ENCODE measurements at regions not wholly inside any gene's neighbourhood (a gene's known extent, or its start where the extent isn't known, plus 50 kb on each side); places are given as distances from the start of the nearest gene placed in this dataset.

DNA sequence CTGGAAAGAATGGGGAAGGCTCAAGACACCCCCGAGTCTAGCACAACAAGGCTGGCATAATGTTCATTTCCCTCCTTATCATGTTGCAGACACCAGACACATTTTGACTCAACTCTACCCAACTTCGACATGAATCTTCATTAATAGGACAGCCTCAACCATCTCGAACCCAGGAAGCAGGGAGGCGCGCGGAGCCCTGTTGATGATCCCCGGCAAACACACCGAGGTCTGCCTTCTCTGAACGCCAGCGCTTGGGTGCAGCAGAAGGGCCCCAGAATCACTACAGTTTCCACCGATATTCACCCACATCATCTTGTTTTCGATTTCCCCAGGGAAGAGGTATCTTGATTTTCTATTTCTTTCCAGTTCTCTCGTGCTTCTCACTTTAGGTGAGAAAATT, 563.6 kb downstream of the TCERG1L start (continued):
- TF ChIP-seq, protein P1, sequence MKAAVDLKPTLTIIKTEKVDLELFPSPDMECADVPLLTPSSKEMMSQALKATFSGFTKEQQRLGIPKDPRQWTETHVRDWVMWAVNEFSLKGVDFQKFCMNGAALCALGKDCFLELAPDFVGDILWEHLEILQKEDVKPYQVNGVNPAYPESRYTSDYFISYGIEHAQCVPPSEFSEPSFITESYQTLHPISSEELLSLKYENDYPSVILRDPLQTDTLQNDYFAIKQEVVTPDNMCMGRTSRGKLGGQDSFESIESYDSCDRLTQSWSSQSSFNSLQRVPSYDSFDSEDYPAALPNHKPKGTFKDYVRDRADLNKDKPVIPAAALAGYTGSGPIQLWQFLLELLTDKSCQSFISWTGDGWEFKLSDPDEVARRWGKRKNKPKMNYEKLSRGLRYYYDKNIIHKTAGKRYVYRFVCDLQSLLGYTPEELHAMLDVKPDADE (IDR thresholded peaks at IDR 0.05) = no peak
- TF ChIP-seq ZNF331 (CRISPR knock-in tag; IDR thresholded peaks at IDR 0.05; ENCODE audit: low read depth) = no peak

DNA sequence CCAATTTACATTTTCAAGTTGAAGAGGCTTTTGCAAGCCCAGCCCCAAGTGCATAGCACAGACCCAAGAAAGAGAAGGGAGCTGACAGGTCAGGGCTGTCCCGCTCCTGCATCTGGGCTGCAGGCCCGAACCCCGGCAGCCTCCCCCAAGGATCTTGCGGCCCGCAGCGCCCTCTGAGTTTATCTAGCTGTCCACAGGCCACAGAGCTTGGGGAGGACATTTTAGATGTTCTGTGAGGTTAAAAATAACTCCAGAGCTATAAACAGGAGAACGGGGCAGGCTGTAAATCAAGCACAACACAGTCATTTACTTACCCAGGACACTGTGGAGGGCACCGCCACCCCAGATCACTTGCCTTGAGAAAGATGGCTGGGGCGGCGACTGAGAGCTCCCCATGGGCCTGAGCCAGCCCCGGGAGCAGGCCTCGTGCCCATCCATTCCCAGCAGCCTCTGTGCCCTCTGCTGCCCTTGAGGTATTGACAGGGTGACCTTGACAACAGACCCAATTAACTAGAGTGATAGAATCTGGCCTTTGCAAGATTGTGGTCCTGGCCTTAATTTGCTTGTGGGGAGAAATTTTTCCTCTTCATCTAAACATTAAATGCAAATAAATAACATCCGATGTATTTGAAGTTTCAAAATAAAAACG, 563.0 kb downstream of the TCERG1L start:
- no peak for ATAC-seq
- no peaks in the 10 kb centered on the region for H3F3A ChIP-seq (replicated peaks; ENCODE audit: low read depth)
- H2AFZ ChIP-seq = no peak overlapping the region
- H3K4me3 ChIP-seq = no peak overlapping the region
- no peak for DNase-seq (ENCODE audit: low spot score)
- H3K27ac ChIP-seq (ENCODE audit: low read depth) = no peak overlapping the region
- H3K36me3 ChIP-seq (ENCODE audit: insufficient read depth) = no peaks in the 10 kb centered on the region
- Mint-ChIP-seq H3K9me3 (peaks cover 96% of the 10 kb centered on the region), H3K36me3 (ENCODE audit: low read depth) (peaks cover 39% of the 10 kb centered on the region), H3K27me3 (ENCODE audit: insufficient read depth, low read depth, poor library complexity) (peaks cover 7% of the 10 kb centered on the region), H3K4me1 (peaks cover 13% of the 10 kb centered on the region), H3K27ac (no peak overlapping the region), H3K4me3 (no peak overlapping the region)
- no peaks in the 10 kb centered on the region for H3K79me2 ChIP-seq (replicated peaks; ENCODE audit: insufficient read depth)
- no peak overlapping the region for H3K4me2 ChIP-seq
- TF ChIP-seq EZH2 (IDR thresholded peaks at IDR 0.05; ENCODE audit: low read depth, unreplicated experiment) = no peak
- TF ChIP-seq ZNF114 (CRISPR knock-in tag; IDR thresholded peaks at IDR 0.05) = no peak
- TF ChIP-seq STAT1 (IDR thresholded peaks at IDR 0.05; ENCODE audit: unreplicated experiment) = no peak
- TF ChIP-seq, protein P1 (IDR thresholded peaks at IDR 0.05) = no peak
- no peak for TF ChIP-seq CREB1 (CRISPR knock-in tag; IDR thresholded peaks at IDR 0.05; ENCODE audit: low read depth)
- no peak for TF ChIP-seq EZH2phosphoT487 (IDR thresholded peaks at IDR 0.05; ENCODE audit: unreplicated experiment)
- TF ChIP-seq, protein P2, sequence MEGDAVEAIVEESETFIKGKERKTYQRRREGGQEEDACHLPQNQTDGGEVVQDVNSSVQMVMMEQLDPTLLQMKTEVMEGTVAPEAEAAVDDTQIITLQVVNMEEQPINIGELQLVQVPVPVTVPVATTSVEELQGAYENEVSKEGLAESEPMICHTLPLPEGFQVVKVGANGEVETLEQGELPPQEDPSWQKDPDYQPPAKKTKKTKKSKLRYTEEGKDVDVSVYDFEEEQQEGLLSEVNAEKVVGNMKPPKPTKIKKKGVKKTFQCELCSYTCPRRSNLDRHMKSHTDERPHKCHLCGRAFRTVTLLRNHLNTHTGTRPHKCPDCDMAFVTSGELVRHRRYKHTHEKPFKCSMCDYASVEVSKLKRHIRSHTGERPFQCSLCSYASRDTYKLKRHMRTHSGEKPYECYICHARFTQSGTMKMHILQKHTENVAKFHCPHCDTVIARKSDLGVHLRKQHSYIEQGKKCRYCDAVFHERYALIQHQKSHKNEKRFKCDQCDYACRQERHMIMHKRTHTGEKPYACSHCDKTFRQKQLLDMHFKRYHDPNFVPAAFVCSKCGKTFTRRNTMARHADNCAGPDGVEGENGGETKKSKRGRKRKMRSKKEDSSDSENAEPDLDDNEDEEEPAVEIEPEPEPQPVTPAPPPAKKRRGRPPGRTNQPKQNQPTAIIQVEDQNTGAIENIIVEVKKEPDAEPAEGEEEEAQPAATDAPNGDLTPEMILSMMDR (conservative IDR thresholded peaks at IDR 0.05; ENCODE audit: low read depth in 2 of 2) = no peak
- TF ChIP-seq NANOG (IDR thresholded peaks at IDR 0.05; ENCODE audit: borderline replicate concordance) = no peak
- TF ChIP-seq ZNF331 (CRISPR knock-in tag; IDR thresholded peaks at IDR 0.05; ENCODE audit: low read depth) = no peak
- H3K9me2 ChIP-seq (ENCODE audit: insufficient read depth) = no peaks in the 10 kb centered on the region
- no peaks in the 10 kb centered on the region for H3K27me3 ChIP-seq (ENCODE audit: insufficient read depth)
- H4K20me1 ChIP-seq (replicated peaks; ENCODE audit: insufficient read depth) = no peaks in the 10 kb centered on the region
- H3K4me1 ChIP-seq (ENCODE audit: insufficient read depth) = no peaks in the 10 kb centered on the region

DNA sequence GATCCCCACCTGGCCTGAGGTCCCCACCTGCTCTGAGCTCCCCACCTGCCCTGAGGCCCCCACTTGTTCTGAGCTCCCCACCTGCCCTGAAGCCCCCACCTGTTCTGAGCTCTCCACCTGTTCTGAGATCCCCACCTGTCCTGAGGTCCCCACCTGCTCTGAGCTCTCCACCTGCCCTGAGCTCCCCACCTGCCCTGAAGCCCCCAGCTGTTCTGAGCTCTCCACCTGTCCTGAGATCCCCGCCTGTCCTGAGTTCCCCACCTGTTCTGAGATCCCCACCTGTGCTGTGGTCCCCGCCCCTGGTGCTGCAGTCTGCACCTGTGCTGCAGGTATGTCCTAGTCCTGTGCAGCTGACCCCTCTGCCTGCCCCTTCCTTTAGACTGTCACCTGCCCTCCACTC, 561.6 kb downstream of the TCERG1L start:
- TF ChIP-seq CREB1 (CRISPR knock-in tag; IDR thresholded peaks at IDR 0.05; ENCODE audit: low read depth) (no peak), ZNF331 (CRISPR knock-in tag; IDR thresholded peaks at IDR 0.05; ENCODE audit: low read depth) (no peak), POLR2AphosphoS5 (IDR thresholded peaks at IDR 0.05; ENCODE audit: low read depth) (no peak), EZH2phosphoT487 (IDR thresholded peaks at IDR 0.05; ENCODE audit: unreplicated experiment) (no peak), JUNB (IDR thresholded peaks at IDR 0.05; ENCODE audit: unreplicated experiment) (no peak)
- TF ChIP-seq, protein P2 (conservative IDR thresholded peaks at IDR 0.05; ENCODE audit: low read depth in 2 of 2) = no peak
- TF ChIP-seq, protein P3, sequence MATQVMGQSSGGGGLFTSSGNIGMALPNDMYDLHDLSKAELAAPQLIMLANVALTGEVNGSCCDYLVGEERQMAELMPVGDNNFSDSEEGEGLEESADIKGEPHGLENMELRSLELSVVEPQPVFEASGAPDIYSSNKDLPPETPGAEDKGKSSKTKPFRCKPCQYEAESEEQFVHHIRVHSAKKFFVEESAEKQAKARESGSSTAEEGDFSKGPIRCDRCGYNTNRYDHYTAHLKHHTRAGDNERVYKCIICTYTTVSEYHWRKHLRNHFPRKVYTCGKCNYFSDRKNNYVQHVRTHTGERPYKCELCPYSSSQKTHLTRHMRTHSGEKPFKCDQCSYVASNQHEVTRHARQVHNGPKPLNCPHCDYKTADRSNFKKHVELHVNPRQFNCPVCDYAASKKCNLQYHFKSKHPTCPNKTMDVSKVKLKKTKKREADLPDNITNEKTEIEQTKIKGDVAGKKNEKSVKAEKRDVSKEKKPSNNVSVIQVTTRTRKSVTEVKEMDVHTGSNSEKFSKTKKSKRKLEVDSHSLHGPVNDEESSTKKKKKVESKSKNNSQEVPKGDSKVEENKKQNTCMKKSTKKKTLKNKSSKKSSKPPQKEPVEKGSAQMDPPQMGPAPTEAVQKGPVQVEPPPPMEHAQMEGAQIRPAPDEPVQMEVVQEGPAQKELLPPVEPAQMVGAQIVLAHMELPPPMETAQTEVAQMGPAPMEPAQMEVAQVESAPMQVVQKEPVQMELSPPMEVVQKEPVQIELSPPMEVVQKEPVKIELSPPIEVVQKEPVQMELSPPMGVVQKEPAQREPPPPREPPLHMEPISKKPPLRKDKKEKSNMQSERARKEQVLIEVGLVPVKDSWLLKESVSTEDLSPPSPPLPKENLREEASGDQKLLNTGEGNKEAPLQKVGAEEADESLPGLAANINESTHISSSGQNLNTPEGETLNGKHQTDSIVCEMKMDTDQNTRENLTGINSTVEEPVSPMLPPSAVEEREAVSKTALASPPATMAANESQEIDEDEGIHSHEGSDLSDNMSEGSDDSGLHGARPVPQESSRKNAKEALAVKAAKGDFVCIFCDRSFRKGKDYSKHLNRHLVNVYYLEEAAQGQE (IDR thresholded peaks at IDR 0.05; ENCODE audit: unreplicated experiment) = no peak
- peaks cover 87% of the 10 kb centered on the region for H3K9me3 Mint-ChIP-seq
- Histone ChIP-seq H3K4me1 (ENCODE audit: insufficient read depth) (no peaks in the 10 kb centered on the region), H3K36me3 (ENCODE audit: insufficient read depth) (no peaks in the 10 kb centered on the region), H3K27me3 (ENCODE audit: insufficient read depth) (no peaks in the 10 kb centered on the region), H3K79me2 (replicated peaks; ENCODE audit: insufficient read depth) (no peaks in the 10 kb centered on the region), H2AFZ (no peak overlapping the region), H3K4me2 (no peak overlapping the region), H4K20me1 (replicated peaks; ENCODE audit: insufficient read depth) (no peaks in the 10 kb centered on the region), H3K9me2 (ENCODE audit: insufficient read depth) (no peaks in the 10 kb centered on the region), H3K27ac (ENCODE audit: low read depth) (no peak overlapping the region), H3K4me3 (no peak overlapping the region), H3F3A (replicated peaks; ENCODE audit: low read depth) (no peaks in the 10 kb centered on the region)
- peaks cover 6% of the 10 kb centered on the region for H3K27me3 Mint-ChIP-seq (ENCODE audit: insufficient read depth, low read depth, poor library complexity)
- no peak for ATAC-seq
- no peak overlapping the region for H3K4me3 Mint-ChIP-seq
- DNase-seq (ENCODE audit: low spot score) = no peak
- H3K36me3 Mint-ChIP-seq (ENCODE audit: low read depth) = peaks cover 32% of the 10 kb centered on the region
- H3K27ac Mint-ChIP-seq = no peak overlapping the region
- peaks cover 6% of the 10 kb centered on the region; the same call in 2 of the 3 replicates for H3K4me1 Mint-ChIP-seq

Data from GM23338 (cell line).